ENCODE measurements at regions not wholly inside any gene's neighbourhood (a gene's known extent, or its start where the extent isn't known, plus 50 kb on each side); places are given as distances from the start of the nearest gene placed in this dataset.

DNA sequence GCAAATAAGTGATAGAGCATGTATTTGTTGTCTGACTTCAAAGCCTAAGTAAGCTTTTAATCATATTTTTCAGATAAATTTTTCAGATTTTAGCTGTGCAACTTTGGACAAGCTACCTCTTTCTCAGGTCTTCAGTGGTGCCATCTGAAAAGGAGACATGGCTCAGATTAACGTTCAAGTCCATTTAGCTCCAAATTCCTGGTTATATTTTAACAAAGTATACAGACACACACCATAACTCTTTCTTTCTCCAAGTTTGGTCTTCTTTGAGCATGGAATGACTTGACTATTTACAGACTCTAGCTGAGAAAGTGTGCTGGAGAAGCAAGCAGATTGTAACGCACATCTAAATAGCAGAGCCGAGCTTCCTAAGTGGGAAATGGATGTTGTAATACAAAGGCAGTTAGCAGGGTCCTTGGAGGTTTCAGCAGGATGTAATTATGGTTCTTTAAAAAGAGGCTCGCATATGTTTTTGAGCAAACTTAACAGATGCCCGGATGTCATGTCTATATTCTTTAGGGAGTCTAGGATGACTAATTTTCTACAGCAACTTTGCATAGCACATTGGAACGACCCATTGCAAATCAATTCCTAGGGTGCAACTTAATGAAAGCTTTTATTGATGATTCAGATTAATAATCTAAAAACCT, 128.1 kb upstream of the E2F8 start:
- peak; percentile 87 for DNase-seq (ENCODE audit: low read depth)

DNA sequence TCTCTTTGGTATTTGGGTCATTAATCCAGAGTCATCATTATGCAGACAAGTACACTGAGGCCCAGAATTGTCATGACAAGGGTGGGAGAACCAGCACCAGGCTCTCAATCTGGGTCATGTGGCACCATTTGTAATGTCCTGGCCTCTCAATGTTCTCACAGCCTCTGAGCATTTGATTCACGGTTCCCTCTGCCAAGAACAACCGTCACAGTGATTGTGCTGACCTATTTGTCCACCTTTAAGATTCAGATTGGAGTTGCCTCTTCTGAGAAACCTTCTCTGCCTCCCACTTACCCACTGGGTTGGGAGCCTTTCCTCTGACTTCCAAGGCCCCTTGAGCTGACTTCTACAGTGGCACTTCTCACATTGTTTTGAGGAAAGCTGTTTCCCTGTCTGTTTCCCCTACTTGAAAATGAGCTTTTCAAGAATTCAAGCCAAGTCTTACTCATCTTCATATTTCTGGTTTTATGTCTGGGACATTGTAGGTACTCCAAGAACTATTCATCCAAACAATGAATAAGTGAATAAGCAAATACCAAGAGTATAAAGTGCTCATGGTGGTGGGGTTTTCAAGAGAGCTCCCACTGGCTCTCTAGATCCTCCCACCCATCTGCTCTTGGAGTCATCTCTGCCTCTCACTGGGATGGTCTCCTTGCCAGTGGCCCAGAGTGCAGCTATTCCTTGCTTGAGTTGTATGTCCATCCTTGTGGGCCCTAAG, 126.4 kb upstream of the E2F8 start:
- DNase-seq (ENCODE audit: low read depth), result peak; percentile 70

DNA sequence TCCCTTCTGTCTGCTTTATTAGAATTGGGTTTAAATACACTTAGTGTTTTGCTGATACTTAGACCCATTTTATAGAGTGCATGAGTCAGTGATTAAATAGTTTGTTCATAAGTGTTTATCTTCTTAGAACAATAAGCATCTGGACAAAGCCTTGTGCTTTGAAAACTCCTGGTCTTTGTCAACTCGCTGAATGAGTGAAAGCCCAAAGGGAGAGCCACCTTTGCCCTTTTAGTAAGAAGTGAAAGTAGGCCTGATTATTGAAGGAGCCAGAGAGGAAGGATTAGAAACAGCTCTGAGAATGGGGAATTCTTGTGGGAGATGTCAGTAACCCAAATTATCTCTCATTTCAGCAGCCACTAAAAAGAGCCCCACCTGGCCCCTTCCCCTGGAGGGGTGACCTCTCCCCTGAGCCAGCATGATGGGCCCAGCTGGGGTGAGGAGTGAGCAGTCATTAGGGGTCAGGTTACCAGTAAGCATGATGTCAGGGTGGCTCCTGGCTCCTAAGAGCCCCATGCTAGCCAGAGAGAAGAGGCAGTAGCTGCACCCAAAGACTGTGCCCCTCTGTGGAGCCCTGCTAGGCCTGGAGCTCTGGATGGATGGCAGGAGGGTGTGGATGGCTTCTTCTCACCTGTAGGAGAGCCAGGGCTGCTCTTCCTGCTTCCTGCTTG, 125.1 kb upstream of the E2F8 start:
- no peak for DNase-seq (ENCODE audit: low read depth)

DNA sequence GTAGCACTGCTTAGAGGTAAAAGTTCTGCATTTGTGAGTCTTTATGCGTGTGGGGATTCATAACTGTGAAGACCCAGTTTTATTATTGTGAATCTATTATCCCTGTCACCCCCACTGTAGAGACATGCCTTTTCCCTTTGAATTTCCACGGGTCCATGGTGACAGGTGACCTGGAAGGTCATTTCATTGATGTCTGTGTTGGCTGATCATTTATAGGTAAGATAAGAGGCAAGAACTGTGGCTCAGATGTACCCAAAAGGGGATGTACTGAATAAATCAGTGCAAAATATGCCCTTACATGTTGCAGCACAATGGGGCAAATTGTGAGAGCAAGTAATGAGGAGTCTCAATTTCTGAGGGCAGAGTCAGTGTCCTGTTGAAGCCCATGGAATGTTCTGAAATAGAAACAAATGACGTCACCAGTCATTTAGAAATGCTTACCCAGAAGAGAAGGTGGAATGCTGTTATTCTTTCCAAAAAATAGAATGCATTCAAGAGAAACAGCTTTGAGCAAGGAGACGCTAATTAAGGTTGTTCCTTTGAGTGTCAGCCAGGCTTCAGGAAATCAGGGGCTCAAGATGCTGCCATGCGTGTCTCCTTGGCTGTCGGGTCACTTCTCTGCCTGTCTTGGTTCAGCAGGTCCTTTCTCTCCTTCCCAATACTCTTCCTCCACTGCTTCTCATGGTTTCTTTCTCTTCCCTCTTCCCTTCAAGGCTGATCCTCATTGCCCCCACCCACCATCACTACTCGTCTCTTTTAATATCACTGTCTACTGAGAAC, 118.7 kb upstream of the E2F8 start:
- no peak for DNase-seq (ENCODE audit: low read depth)

DNA sequence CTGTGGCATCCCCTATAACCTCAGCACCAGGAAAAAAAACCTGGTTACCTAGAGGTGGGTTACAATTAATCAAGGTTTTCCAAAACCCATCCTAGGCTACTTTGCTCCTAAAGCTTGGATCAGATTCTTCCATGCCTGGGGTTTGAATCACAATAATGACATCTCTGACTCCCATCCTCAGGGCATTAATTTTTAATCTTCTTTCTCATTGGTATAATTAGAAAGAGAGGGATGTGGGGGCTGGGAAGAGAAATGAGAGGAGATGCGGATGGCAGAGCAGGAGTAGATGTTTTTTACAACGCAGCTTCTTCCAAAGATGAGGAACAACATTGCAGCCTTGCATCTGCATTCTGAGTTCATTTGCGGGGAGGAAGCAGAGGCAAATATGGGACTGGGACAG, 117.2 kb upstream of the E2F8 start:
- DNase-seq (ENCODE audit: low read depth), result no peak

DNA sequence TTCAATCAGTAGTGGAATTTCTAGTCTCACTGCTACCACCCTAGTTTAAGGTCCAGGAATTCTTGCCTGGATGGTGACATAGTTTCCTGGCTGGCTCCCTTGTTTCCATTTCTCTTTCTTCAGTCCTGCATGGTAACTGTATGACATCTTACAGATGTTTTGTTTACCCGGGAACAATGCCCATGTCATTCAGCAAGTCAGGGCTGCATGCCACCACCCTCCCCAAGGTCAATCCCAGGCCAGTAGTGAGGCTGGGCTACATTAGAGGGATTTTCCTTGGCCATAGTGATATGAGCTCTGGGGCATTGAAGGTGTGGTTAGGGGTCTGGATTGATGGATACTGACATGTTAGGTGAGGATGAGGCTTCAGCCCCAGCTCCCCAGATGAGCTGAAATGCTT, 114.9 kb upstream of the E2F8 start:
- DNase-seq (ENCODE audit: low read depth), result no peak

DNA sequence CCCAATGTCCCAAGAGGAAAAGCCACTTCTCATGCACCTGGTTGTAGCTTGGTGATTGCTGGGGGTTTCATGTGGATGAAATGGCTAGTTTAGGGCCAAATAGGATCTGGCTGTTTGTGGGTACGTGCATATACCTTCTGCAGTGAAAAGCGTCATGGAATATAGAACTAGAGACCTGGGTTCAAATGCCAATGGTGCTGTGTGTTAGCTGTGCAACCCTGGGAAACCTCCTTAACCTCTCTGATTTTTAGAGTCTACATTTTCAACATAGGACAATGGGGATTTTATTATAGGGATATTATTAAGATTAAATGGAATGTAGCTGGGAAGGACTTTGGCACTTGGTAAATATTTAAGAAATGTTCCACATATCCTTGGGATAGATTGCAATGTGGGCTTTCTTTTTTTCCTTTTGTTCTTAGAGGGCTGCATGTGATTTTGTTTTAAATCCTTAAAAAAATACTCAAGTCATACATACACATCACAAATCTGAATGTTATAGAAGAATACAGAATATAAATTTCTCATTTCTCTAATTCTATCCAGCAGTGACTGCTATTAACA, 112.6 kb upstream of the E2F8 start:
- DNase-seq (ENCODE audit: low read depth), result no peak

DNA sequence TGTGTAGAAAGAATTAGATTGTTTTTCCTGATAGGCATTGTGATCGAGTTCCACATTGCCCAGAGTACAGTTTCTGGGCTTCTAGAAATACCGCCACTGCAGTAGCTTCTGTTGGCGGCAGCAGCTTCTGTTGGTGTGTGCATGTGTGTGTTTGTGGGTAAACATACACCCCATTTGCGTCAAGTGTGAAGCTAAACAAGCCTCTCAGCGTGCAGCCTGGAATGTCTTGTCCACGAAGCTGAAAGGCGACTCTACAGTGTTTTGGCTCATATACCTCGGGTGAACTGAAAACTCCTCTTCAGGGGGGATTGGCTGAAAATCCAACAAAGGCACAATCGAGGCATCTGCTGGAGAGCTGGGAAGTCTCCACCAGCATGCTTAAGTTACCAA, 112.0 kb upstream of the E2F8 start:
- DNase-seq (ENCODE audit: low read depth), result no peak

DNA sequence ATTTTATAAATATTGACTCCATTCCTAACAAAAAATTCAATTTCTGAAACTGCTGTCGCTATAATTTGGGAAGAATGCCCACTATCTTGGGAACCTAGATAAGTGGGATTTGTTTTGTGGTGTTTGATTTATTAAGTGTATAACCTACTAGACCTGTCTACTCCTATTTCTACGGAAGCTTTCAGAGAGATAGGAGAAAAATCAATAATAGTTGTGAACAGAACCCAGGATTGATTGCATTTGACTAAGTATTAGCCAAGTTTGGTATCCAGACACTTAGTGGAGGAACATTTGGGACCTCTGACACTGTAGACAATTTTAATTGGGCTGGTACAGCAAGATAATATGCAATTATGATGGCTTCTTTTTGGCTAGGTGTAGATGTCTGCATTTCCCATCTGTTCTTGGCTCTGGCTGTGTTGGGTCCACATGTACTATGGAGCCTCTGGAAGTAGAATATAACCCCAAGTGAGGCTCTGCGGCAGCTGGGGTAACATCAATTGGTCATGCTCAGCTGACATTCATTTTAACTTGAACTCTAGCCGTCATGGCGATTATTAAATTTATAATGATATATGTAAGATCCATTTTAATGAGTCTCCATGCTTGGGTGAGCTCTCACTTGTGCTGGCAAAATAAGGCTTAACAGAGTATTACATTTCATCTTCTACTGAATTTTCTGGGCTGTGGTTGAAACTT, 111.5 kb upstream of the E2F8 start:
- no peak for DNase-seq (ENCODE audit: low read depth)

DNA sequence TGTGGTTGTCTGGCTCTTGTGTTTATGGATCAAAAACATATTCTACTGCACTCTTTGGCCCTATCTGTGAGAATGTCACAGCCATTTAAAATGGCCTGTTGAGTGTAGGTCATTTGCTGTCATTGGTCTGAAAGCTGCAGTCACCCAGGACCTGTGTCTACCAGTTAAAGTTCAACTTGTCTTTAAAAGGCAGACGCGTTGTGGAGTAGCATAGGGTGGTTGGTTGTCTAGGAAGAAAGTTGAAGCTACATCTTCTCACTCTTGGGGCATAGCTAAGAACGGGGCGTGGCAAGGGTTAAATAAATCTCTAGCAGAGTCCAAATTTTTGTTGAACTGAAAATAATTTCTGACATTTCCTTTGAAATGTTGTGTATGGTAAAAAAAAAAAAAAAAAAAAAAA, 110.7 kb upstream of the E2F8 start:
- DNase-seq (ENCODE audit: low read depth), result no peak

DNA sequence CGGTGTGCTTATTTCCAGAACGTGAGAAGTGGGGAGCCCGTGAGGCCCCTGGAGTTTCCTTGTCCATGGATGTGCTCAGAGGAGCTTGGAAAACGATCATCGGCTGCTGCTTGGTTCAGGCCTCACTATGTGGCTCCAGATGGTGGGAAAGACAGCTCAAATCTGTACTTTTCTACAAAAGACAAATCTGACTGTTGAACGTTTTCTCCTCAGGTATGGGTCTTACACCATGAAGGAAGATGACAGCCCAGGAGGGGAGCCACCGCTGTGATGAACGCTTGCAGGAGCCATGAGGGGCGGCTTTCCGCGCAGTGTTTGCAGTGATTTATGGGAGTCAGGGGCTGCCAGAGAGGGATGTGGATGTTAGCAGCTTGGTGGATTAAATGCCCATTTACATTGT, 109.4 kb upstream of the E2F8 start:
- DNase-seq (ENCODE audit: low read depth), result no peak

DNA sequence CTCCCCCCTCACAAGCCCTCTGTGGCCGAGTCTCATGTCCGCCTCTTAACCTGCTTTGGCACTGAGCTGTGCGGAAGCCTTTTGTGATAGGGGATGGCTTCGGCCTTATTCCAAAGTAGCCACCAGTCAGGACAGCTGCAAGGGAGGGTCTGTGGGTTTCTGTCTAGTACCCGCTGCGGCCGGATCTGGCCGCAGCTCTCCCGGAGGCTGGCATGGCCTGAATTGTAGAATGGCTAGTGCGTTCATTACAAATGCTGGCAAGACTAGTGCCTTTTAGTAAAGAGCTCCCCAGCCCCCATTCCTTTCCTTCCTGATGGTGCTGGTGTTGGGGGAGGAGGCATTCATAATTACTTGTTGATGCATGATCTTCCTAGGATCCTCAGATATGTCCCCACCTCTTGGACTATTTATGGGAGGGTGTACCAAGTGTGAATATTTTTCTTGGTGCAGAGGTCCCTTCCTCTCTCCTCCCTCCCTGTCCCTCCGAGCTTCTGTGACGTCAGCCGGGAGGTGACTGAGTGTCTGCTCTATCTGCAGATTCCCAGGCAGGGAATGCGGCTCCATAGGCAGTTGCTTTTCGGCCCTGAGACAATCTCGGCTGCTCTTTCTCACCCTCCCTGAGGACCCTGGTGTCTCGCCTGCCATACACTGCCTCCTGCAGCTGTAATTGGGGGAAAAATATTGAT, 108.7 kb upstream of the E2F8 start:
- no peak for DNase-seq (ENCODE audit: low read depth)

DNA sequence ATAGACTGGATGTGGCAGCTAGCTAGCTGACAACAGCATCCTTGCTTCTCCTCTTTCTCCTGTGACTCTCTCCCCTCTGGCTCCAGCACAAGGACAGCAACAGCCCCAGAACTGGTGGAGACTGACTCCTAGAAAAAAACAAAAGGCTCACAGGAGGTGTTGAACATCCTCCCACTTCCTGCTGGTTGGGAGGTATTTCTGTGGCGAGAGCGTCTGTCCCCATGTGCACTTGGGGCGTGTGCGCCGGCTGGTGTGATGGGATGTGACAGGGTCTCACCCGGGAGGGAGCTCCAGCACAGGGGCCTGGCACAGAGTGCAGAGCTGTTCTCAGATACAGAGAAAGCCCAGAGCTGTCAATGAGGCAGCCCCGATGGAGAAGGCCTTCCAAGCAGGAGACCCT, 107.2 kb upstream of the E2F8 start:
- no peak for DNase-seq (ENCODE audit: low read depth)

DNA sequence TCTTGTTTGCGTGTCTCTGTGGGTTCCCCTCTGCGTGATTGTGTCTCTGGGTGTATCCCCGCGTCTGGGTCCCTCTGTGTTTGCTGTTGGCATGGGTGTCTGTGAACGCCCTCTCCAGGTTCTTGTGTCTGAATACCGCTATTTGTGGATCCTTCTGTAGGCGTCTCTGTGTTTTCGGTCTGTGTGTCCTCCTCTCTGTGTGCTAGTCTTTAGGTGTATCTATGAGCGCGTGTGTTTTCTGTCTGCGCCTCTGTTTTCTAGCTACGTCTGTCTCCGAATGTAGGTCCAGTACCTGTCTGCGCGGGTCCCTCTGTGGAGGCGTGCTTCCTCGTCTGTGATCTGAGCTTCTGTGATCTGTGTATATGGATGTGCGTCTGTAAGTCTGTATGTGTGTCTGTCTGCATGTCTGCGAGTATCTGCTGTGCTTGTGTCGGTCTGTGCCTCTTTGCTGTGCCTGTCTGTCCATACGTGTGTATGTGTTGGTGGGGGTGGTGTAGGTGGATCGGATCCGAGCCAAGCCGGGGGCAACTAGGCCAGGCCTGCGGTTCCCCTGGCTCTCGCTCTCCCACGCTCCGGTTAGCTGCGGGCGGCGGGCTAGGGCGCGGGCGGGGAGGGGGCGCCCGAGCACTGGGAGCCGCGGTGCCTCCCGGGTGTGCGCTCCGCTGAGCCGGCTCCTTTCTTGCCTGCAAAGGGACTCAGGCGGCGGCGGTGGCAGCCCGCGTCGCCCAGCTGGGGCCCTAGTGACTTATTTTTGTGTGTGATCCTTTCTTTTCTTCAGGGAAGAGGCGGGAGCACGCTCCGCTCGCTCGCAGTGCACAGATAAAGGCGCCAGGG, 105.3 kb upstream of the E2F8 start:
- DNase-seq (ENCODE audit: low read depth), result no peak

DNA sequence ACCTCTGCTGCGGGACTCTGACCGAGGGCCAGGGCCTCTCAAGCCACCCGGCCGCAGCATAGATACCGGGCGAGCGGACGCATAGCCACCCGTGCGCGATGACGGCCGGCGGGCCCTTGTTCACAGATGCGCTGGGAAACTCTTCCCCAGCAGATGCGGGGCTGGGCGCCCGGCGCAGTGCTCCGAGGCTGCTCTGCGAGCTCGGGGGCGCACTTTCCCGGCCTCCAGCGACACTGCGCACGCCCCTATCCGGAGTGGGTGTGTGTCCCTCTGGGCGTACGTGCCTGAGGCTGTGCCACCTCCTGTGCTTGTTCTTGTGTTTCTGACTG, 104.7 kb upstream of the E2F8 start:
- DNase-seq (ENCODE audit: low read depth), result no peak

DNA sequence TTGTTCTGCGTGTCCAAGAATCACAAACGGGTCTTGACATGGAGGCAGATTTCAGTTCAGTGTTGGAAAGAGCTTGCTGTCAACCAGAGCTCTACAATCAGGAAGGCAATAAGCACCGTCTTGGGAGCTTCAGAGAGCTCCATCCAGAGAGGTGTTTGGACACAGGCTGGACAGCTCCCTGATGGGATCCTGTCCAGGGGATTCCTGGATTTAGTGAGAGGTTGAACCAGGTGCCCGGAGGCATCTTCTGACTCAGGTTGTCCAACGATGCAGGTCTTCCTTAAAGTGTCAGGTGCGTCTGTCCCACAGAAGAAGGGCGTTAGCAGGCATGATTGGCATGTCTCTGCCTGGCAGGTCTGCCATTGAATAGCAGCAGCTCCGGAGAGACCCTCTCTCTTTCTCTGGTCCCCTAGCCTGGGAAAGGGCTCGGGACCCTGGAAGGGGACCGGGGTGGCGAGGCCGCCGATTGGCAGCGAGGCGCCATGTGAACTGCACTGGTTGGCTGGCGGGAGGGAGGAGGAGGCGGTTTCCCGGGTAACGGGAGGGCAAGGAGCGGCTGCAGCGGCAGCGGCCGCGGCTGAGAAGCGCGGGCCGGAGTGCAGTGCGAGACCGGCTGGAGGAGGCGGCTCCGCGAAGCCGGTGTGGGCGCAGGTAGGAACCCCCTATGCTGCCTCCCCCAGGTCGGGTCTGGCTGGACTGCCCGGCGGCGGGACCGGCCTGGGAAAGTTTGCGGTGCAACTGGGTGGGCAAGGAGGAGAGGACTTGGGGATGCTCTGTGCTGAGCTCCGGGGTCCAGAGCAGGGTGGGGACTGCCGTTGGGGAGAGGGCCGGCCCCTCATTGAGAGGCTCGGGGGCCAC, 104.1 kb upstream of the E2F8 start:
- DNase-seq (ENCODE audit: low read depth), result no peak

DNA sequence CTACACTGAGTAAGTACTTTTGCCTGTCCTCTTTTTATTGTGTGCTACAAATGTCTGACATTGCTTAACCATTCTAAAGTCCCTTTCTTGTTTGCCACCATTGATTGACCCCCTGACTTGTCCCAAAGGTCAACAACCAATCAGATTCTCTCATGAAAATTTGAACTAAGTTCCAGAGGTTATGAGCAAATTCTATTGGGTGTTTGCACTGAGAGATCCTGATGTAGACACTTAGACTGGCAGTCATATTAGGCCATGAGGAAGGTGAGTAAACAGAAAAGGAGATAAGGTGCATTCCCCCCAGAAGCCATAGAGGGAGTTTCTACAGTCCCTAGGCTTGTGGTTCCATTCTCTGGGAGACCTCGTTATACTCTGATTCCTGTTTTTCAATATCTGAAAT, 101.3 kb upstream of the E2F8 start:
- no peak for DNase-seq (ENCODE audit: low read depth)

DNA sequence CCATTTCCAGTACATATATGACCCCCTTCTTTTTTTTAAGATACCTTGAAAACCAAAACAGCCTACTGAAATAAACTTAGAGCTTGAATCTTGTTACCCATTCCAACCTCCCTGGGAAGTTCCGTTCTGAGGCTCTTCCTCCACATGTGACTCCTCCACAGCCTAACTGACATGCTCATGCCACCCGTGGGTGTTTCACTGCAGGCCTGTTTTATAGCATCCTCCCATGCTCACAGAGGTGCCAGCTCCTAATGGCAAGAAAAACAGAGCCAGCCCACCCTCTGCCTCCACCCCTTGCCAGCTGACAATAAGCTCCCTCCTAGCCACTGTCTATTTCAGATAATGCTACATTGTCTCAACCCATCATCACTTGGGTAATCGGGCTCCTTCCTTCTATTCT, 97.6 kb upstream of the E2F8 start:
- DNase-seq (ENCODE audit: low read depth), result no peak

DNA sequence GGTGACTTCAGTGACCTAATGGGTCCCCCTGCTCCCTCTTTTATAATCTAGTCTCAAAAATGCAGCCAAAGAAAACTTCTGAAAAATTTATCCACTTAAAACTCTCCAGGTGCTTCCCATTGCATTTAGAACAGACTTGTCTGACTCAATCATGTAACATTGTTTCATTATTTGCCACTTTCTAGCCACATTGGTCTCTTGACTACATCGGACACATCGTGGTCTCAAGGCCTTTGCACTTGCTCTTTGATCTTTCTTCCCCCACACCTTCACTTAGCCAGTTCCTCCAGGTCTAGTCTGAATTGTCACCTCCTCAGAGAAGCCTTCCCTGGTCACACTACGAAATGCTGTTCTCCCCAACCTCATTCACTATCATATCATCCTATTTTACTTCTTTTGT, 97.0 kb upstream of the E2F8 start:
- no peak for DNase-seq (ENCODE audit: low read depth)

DNA sequence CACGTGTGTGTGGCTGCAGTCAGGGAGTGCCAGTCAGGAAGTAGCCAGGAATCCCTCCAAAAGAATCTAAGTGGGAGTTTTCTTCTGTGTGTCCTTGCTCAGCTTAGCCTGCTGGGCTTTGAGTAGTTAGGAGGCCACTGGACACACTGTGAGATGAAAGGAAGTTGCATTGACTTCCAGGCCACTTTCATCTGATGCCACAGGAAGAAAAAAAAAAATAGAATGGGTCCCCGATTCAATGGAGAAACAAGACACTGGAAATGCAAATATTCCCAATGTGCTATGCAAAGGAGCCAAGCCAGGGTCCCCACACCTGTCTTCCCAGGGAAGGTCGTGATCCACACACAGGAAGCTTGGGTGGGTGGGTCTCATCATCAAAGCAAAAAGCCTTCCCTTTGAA, 95.6 kb upstream of the E2F8 start:
- DNase-seq (ENCODE audit: low read depth), result no peak

Data from HS-5 (cell line).